ENCODE measurements at regions not wholly inside any gene's neighbourhood (a gene's known extent, or its start where the extent isn't known, plus 50 kb on each side); places are given as distances from the start of the nearest gene placed in this dataset.

DNA sequence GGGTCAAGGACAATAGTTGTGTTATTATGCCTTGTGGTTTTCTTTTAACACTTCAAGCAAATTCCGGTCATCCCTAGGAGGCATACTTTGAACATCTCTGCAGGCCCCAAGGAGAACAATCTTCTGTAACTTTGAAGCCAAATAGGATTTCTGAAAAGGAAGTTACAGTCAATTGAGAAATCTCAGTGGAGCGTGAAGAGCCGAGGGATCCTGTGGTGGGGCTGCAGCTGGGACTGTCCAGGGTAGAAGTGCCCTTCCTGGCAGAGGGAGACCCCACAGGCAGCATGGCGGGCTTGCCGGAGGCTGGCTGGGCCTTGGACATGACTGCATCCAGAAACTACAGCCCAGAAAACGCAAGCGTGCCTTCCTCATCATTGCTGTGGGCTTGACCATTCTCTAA, 179.7 kb downstream of the PTPN20 start:
- no peak for DNase-seq
- Histone ChIP-seq H3K4me3 (no peak overlapping the region), H3K27me3 (no peaks in the 10 kb centered on the region), H3K4me1 (no peaks in the 10 kb centered on the region), H3K9me3 (no peaks in the 10 kb centered on the region), H3K27ac (no peak overlapping the region), H3K36me3 (no peaks in the 10 kb centered on the region)
- WGBS, 5 donors, result 75 to 88% (median 87%) methylated on average over 7 of the region's 7 CpGs
- intact Hi-C loops (cut with DNase I; ENCODE audit: low total_unique reads), result no loop called here
- TF ChIP-seq EP300 (IDR thresholded peaks at IDR 0.05), result no peak
- TF ChIP-seq, protein P1, sequence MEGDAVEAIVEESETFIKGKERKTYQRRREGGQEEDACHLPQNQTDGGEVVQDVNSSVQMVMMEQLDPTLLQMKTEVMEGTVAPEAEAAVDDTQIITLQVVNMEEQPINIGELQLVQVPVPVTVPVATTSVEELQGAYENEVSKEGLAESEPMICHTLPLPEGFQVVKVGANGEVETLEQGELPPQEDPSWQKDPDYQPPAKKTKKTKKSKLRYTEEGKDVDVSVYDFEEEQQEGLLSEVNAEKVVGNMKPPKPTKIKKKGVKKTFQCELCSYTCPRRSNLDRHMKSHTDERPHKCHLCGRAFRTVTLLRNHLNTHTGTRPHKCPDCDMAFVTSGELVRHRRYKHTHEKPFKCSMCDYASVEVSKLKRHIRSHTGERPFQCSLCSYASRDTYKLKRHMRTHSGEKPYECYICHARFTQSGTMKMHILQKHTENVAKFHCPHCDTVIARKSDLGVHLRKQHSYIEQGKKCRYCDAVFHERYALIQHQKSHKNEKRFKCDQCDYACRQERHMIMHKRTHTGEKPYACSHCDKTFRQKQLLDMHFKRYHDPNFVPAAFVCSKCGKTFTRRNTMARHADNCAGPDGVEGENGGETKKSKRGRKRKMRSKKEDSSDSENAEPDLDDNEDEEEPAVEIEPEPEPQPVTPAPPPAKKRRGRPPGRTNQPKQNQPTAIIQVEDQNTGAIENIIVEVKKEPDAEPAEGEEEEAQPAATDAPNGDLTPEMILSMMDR (IDR thresholded peaks at IDR 0.05), result no peak
- TF ChIP-seq POLR2A (IDR thresholded peaks at IDR 0.05), result no peak
- TF ChIP-seq POLR2AphosphoS5 (IDR thresholded peaks at IDR 0.05), result no peak

DNA sequence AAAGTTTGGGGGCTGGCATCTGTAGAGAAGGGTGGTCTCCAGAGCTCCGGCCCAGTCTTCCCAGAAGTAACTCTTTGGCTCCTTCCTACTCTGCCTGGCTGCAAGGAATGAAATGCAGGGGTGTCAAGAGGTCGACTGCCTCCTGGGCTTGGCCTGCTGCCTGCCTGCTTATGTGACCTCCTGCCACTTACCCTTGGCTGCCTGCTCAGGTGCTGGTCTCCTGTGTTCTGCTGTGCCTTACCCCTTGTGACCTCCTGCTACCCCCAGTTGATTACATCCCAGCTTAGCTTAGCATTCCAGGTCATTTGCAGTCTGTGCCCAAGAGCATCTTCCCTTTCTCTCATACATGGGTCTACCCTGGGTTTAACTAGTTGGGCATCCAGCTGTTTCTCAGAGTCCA, 180.2 kb downstream of the PTPN20 start:
- H3K27me3 ChIP-seq, result no peaks in the 10 kb centered on the region
- no peaks in the 10 kb centered on the region for H3K36me3 ChIP-seq
- WGBS, 5 donors, result 63 to 88% (median 66%) methylated on average over 1 to 2 of the region's 2 CpGs
- no peak overlapping the region for H3K4me3 ChIP-seq
- DNase-seq, result no peak
- no peaks in the 10 kb centered on the region for H3K4me1 ChIP-seq
- intact Hi-C loops (cut with DNase I; ENCODE audit: low total_unique reads), result no loop called here
- TF ChIP-seq EP300 (IDR thresholded peaks at IDR 0.05), result no peak
- TF ChIP-seq, protein P1 (IDR thresholded peaks at IDR 0.05), result no peak
- no peak for TF ChIP-seq POLR2AphosphoS5 (IDR thresholded peaks at IDR 0.05)
- no peak for TF ChIP-seq POLR2A (IDR thresholded peaks at IDR 0.05)
- no peak overlapping the region for H3K27ac ChIP-seq
- no peaks in the 10 kb centered on the region for H3K9me3 ChIP-seq

DNA sequence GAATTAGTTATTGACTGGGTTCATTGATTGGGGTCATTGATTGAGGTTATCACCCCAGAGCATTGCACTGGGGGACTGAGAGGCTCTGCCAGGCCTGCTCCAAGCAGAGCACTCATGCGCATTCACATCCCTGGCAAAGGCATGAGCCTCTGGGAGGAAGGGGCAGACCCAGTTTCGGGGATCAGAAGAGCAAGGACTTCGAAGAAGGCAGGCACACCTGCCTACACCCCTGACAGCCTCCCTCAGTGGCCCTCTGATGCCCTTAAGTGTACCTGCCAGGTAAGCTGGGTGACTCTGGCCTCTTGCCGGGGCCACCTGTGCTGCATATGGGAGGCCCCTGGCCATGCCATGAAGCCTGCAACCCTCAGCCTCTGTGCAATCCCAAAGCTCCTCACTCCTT, 181.1 kb downstream of the PTPN20 start:
- no peak for TF ChIP-seq EP300 (IDR thresholded peaks at IDR 0.05)
- TF ChIP-seq, protein P1 (IDR thresholded peaks at IDR 0.05), result no peak
- TF ChIP-seq POLR2AphosphoS5 (IDR thresholded peaks at IDR 0.05), result no peak
- TF ChIP-seq POLR2A (IDR thresholded peaks at IDR 0.05), result no peak
- Histone ChIP-seq H3K9me3 (no peaks in the 10 kb centered on the region), H3K36me3 (no peaks in the 10 kb centered on the region), H3K4me1 (no peaks in the 10 kb centered on the region), H3K27ac (no peak overlapping the region), H3K4me3 (no peak overlapping the region), H3K27me3 (no peaks in the 10 kb centered on the region)
- 90 to 100% (median 96%) methylated on average over 3 to 4 of the region's 4 CpGs for WGBS, 5 donors
- DNase-seq, result no peak
- intact Hi-C loops (cut with DNase I; ENCODE audit: low total_unique reads), result no loop called here

DNA sequence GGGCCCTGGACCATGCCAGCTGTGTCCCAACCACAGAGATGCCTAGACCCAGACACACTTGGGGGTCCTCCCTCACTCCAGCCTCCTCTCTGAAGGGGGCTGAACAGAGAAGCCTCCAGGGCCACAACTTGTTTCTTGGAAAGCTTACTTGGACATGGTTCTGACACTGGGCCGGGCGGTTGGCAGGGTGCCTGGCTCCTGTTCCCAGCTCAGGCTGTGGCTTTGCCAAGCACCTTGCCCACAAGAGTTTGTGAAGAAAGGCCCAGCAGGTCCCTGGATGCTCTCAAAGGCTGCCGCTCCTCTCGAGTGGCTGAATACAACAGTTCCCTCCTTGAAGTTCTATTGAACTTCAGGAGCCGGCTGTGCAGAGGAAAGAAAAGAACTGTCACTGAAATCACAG, 181.6 kb downstream of the PTPN20 start:
- Histone ChIP-seq H3K4me1 (no peaks in the 10 kb centered on the region), H3K36me3 (no peaks in the 10 kb centered on the region), H3K27me3 (no peaks in the 10 kb centered on the region), H3K27ac (no peak overlapping the region), H3K4me3 (no peak overlapping the region), H3K9me3 (no peaks in the 10 kb centered on the region)
- TF ChIP-seq POLR2A (IDR thresholded peaks at IDR 0.05) (no peak), POLR2AphosphoS5 (IDR thresholded peaks at IDR 0.05) (no peak), EP300 (IDR thresholded peaks at IDR 0.05) (no peak)
- TF ChIP-seq, protein P1 (IDR thresholded peaks at IDR 0.05), result no peak
- 77 to 86% (median 82%) methylated on average over 3 to 5 of the region's 5 CpGs for WGBS, 5 donors
- intact Hi-C loops (cut with DNase I; ENCODE audit: low total_unique reads), result no loop called here
- no peak for DNase-seq
